Left lung (tissue), 4 donors: ENCODE measurements at regions not wholly inside any gene's neighbourhood (a gene's known extent, or its start where the extent isn't known, plus 50 kb on each side); places are given as distances from the start of the nearest gene placed in this dataset.
"Not testable (repeated sequence)": the region's sequence is repeated elsewhere in the genome, so short reads cannot be mapped to it uniquely, and the experiment has no call there.

Experiments
- ATAC-seq: fragments of 200-7000 bp; cut with Tn5 transposase; one replicate; pipeline ENCODE4 v1.9.1; 2020; ENCODE audit warnings: moderate library complexity
- DNase-seq, 4 donors: peaks; one replicate each; pipeline ENCODE4 v3.0.0-alpha.2; 2013 to 2020
- H3K27ac ChIP-seq, 2 donors: fragments of 200-600 bp; sonication (generic) in 1 of 2; one replicate each; pipeline versions ENCODE4 v1.5.0 to v1.8.0; 2020 to 2021
- H3K27me3 ChIP-seq, 2 donors: fragments of 200-600 bp; sonication (generic) in 1 of 2; one replicate each; pipeline versions ENCODE4 v1.5.0 to v1.8.0; 2020 to 2021
- H3K36me3 ChIP-seq, 2 donors: fragments of 200-600 bp; sonication (generic) in 1 of 2; one replicate each; pipeline versions ENCODE4 v1.5.0 to v1.8.0; 2020 to 2021
- H3K4me1 ChIP-seq, 2 donors: fragments of 200-600 bp; one replicate each; pipeline ENCODE4 v1.8.0; 2021
- H3K4me3 ChIP-seq, 2 donors: fragments of 200-600 bp; sonication (generic) in 1 of 2; one replicate each; pipeline versions ENCODE4 v1.5.0 to v1.8.0; 2020 to 2021; ENCODE audit warnings: mild to moderate bottlenecking in 1 of 2
- H3K9me3 ChIP-seq, 2 donors: fragments of 200-600 bp; sonication (generic) in 1 of 2; one replicate each; pipeline versions ENCODE4 v1.5.0 to v1.8.0; 2020 to 2021
- intact Hi-C, 2 donors: fragments of 100-400 bp; cut with DNase I; formaldehyde crosslinking; loops; one replicate each; pipeline versions ENCODE4 v1.11.2 to v1.14.2; 2022
- TF ChIP-seq, protein P1 (sequence below), 2 donors: fragments of 200-600 bp; sonication (generic) in 1 of 2; IDR thresholded peaks; one replicate each; pipeline versions ENCODE4 v1.5.0 to v1.8.0; 2021; ENCODE audit warnings: antibody characterized with exemption in 2 of 2
- donor health status: DM: no; HTN: yes; CAD: no.
- donor health status: DM: no; HTN: no; CAD: no.

- no peak overlapping the region for H3K4me3 ChIP-seq
- H3K27me3 ChIP-seq = no peaks in the 10 kb centered on the region
- H3K4me1 ChIP-seq = no peaks in the 10 kb centered on the region
- intact Hi-C loops = no loop called here
- H3K27ac ChIP-seq = no peak overlapping the region
- TF ChIP-seq, protein P1, sequence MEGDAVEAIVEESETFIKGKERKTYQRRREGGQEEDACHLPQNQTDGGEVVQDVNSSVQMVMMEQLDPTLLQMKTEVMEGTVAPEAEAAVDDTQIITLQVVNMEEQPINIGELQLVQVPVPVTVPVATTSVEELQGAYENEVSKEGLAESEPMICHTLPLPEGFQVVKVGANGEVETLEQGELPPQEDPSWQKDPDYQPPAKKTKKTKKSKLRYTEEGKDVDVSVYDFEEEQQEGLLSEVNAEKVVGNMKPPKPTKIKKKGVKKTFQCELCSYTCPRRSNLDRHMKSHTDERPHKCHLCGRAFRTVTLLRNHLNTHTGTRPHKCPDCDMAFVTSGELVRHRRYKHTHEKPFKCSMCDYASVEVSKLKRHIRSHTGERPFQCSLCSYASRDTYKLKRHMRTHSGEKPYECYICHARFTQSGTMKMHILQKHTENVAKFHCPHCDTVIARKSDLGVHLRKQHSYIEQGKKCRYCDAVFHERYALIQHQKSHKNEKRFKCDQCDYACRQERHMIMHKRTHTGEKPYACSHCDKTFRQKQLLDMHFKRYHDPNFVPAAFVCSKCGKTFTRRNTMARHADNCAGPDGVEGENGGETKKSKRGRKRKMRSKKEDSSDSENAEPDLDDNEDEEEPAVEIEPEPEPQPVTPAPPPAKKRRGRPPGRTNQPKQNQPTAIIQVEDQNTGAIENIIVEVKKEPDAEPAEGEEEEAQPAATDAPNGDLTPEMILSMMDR (IDR thresholded peaks at IDR 0.05) = no peak
- DNase-seq = no peak
- H3K9me3 ChIP-seq = no peaks in the 10 kb centered on the region
- no peak for ATAC-seq
- no peaks in the 10 kb centered on the region for H3K36me3 ChIP-seq
These were observed 89.9 kb upstream of the STEAP1 start for GRCh38 chr7:90064370-90064769.

DNA sequence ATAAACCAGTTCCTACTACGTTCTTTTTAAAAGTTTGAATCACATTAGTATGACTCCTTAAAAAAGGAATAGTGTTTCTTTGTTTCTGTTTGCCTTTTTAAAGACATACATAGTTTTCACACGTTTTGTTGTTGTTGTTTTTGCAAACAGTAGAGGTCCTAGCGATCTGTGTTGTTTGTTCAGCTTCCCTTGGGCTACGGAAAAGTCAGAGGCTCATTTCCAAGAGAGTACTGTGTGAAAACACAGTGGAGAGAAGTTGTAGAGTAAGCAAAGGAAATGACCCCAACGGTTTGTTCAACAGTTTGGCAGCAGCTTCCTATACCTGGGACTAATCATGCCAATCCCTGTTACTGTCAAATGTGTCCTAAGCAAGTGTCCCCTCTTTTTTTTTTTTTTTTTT is 87.1 kb upstream of the STEAP1 start:
- peak in 1 of 4 donors; percentile 3 for DNase-seq
- ATAC-seq = no peak
- H3K9me3 ChIP-seq = no peaks in the 10 kb centered on the region

GRCh38 chr7:90070238-90070637 is 84.0 kb upstream of the STEAP1 start:
- H3K27me3 ChIP-seq, H3K27ac ChIP-seq, H3K4me1 ChIP-seq, H3K9me3 ChIP-seq, ATAC-seq, H3K36me3 ChIP-seq, H3K4me3 ChIP-seq, intact Hi-C loops, DNase-seq: not testable (repeated sequence)

More for the DNA sequence above, 87.1 kb upstream of the STEAP1 start:
- no peak overlapping the region for H3K4me3 ChIP-seq
- no peaks in the 10 kb centered on the region for H3K36me3 ChIP-seq
- H3K27ac ChIP-seq = no peak overlapping the region
- TF ChIP-seq, protein P1 (IDR thresholded peaks at IDR 0.05) = no peak
- no peaks in the 10 kb centered on the region for H3K27me3 ChIP-seq
- intact Hi-C loops = no loop called here
- H3K4me1 ChIP-seq = no peaks in the 10 kb centered on the region

DNA sequence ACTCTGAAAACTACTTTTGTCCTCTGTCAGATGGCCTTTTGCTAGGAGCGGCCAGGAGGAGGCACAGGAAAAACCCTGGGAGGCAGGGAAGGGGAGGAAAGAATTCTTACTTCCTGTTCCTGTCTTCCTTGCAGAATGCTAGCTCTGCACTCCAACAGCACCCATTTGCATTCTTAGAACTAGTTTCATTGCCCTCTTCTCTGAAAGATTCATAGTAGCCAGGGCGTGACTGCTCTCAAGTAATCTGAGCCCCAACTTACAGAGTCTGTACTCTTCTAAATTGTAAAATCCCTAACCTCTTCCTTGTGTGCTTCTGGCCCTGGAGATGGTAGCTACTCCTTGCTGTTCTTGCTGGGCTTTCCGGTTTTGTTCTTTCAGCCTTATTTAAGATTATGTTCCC is 75.3 kb upstream of the STEAP1 start:
- intact Hi-C loops = no loop called here
- TF ChIP-seq, protein P1 (IDR thresholded peaks at IDR 0.05) = no peak

GRCh38 chr7:90081621-90082020 is 72.6 kb upstream of the STEAP1 start:
- ATAC-seq = no peak
- Histone ChIP-seq H3K4me1 (no peaks in the 10 kb centered on the region), H3K36me3 (no peaks in the 10 kb centered on the region), H3K27ac (no peak overlapping the region), H3K4me3 (no peak overlapping the region), H3K9me3 (no peaks in the 10 kb centered on the region), H3K27me3 (no peaks in the 10 kb centered on the region)
- TF ChIP-seq, protein P1 (IDR thresholded peaks at IDR 0.05) = no peak
- intact Hi-C loops = no loop called here
- DNase-seq = no peak

More for the DNA sequence above, 75.3 kb upstream of the STEAP1 start:
- DNase-seq (no peak), ATAC-seq (no peak)
- no peaks in the 10 kb centered on the region for H3K27me3 ChIP-seq
- H3K4me1 ChIP-seq = no peaks in the 10 kb centered on the region
- no peak overlapping the region for H3K27ac ChIP-seq
- H3K4me3 ChIP-seq = no peak overlapping the region
- H3K36me3 ChIP-seq = no peaks in the 10 kb centered on the region
- H3K9me3 ChIP-seq = peaks cover 0 to 9% of the 10 kb centered on the region in 2 donors

- ATAC-seq = no peak
- Histone ChIP-seq H3K27ac (no peak overlapping the region), H3K36me3 (no peaks in the 10 kb centered on the region), H3K9me3 (peaks cover 0 to 2% of the 10 kb centered on the region in 2 donors), H3K27me3 (no peaks in the 10 kb centered on the region), H3K4me1 (no peaks in the 10 kb centered on the region), H3K4me3 (no peak overlapping the region)
- DNase-seq = no peak
- intact Hi-C loops = no loop called here
- TF ChIP-seq, protein P1 (IDR thresholded peaks at IDR 0.05) = no peak
These were observed 61.8 kb upstream of the STEAP1 start for GRCh38 chr7:90092506-90092905.
